ENCODE measurements at regions not wholly inside any gene's neighbourhood (a gene's known extent, or its start where the extent isn't known, plus 50 kb on each side); places are given as distances from the start of the nearest gene placed in this dataset.

GRCh38 chr5:15354021-15354420 lies 146.0 kb upstream of the FBXL7 start:
- TF ChIP-seq, protein P1, sequence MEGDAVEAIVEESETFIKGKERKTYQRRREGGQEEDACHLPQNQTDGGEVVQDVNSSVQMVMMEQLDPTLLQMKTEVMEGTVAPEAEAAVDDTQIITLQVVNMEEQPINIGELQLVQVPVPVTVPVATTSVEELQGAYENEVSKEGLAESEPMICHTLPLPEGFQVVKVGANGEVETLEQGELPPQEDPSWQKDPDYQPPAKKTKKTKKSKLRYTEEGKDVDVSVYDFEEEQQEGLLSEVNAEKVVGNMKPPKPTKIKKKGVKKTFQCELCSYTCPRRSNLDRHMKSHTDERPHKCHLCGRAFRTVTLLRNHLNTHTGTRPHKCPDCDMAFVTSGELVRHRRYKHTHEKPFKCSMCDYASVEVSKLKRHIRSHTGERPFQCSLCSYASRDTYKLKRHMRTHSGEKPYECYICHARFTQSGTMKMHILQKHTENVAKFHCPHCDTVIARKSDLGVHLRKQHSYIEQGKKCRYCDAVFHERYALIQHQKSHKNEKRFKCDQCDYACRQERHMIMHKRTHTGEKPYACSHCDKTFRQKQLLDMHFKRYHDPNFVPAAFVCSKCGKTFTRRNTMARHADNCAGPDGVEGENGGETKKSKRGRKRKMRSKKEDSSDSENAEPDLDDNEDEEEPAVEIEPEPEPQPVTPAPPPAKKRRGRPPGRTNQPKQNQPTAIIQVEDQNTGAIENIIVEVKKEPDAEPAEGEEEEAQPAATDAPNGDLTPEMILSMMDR (IDR thresholded peaks at IDR 0.05; ENCODE audit: low read depth, low read length, poor library complexity, severe bottlenecking) = no peak
- no peak for TF ChIP-seq EZH2phosphoT487 (IDR thresholded peaks at IDR 0.05; ENCODE audit: borderline replicate concordance, low read length)

Data from DOHH2 (cell line).